Parathyroid adenoma (tissue), 2 donors: ENCODE measurements at regions not wholly inside any gene's neighbourhood (a gene's known extent, or its start where the extent isn't known, plus 50 kb on each side); places are given as distances from the start of the nearest gene placed in this dataset.

Experiments
- H2AFZ ChIP-seq: fragments of 300-600 bp; sonication (generic); one replicate; pipeline ENCODE4 v1.7.0; 2017; ENCODE audit warnings: antibody characterized with exemption, mild to moderate bottlenecking
- H3K27ac ChIP-seq: fragments of 300-600 bp; sonication (generic); one replicate; pipeline ENCODE4 v1.7.0; 2017
- H3K27me3 ChIP-seq: fragments of 300-600 bp; sonication (generic); one replicate; pipeline ENCODE4 v1.7.0; 2017; ENCODE audit warnings: low read length; ENCODE audit not compliant: control insufficient read depth, insufficient read depth
- H3K36me3 ChIP-seq: fragments of 300-600 bp; sonication (generic); one replicate; pipeline ENCODE4 v1.7.0; 2017; ENCODE audit warnings: low read length; ENCODE audit not compliant: control insufficient read depth, insufficient read depth
- H3K4me1 ChIP-seq: fragments of 300-600 bp; sonication (generic); one replicate; pipeline ENCODE4 v1.7.0; 2017; ENCODE audit warnings: control low read depth
- H3K4me2 ChIP-seq: fragments of 300-600 bp; sonication (generic); one replicate; pipeline ENCODE4 v1.7.0; 2017; ENCODE audit warnings: low read length
- H3K4me3 ChIP-seq: fragments of 300-600 bp; sonication (generic); one replicate; pipeline ENCODE4 v1.7.0; 2017; ENCODE audit warnings: low read depth, low read length
- H3K79me2 ChIP-seq: fragments of 300-600 bp; sonication (generic); one replicate; pipeline ENCODE4 v1.7.0; 2017; ENCODE audit warnings: control low read depth
- H3K9ac ChIP-seq: fragments of 300-600 bp; sonication (generic); one replicate; pipeline ENCODE4 v1.7.0; 2017; ENCODE audit warnings: mild to moderate bottlenecking
- H3K9me3 ChIP-seq: fragments of 300-600 bp; sonication (generic); one replicate; pipeline ENCODE4 v1.7.0; 2017; ENCODE audit warnings: low read length; ENCODE audit not compliant: control insufficient read depth
- CTCF ChIP-seq: fragments of 300-600 bp; sonication (generic); IDR thresholded peaks from one replicate; pipeline ENCODE4 v1.7.0; 2017; ENCODE audit warnings: antibody characterized with exemption, mild to moderate bottlenecking
- donor health status: primary hyperparathyroidism.

DNA sequence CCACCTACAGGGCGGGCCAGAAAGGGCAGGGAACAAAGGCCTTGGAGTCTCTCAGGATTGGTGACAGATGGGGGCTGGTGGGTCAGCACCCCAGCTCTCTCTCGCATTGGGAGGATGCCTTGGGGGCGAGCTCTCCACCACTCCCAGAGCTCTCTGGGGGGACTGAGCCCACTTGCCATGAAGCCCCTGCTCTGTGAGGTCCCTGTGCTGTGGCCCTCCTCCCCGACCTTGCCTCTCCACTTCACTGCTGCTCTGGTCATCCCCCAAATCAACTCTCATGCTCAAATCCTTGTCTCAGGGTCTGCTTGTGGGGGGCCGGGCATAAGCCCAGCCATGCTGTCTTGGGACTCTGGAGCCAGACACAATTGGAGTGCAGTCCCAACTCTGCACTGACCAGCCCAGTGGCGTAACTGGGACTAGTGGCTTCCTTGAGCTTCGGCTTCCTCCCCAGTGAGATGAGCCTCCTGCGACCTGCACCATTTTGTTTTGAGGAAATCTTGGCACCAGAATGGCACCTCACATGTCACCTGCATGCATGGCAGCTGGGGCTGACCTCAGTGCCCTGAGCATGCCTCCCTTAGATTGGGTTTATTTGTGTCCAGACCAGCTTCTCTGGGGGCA is 184.5 kb downstream of the IRF8 start:
- no peak overlapping the region for H3K4me2 ChIP-seq
- no peaks in the 10 kb centered on the region for H3K4me1 ChIP-seq
- no peak overlapping the region for H2AFZ ChIP-seq
- no peaks in the 10 kb centered on the region for H3K27me3 ChIP-seq
- no peaks in the 10 kb centered on the region for H3K79me2 ChIP-seq
- no peak overlapping the region for H3K27ac ChIP-seq
- H3K9me3 ChIP-seq = no peaks in the 10 kb centered on the region
- no peak for TF ChIP-seq CTCF
- no peak overlapping the region for H3K9ac ChIP-seq
- H3K36me3 ChIP-seq = no peaks in the 10 kb centered on the region
- H3K4me3 ChIP-seq = no peak overlapping the region

- Histone ChIP-seq H3K4me1 (no peaks in the 10 kb centered on the region), H3K79me2 (no peaks in the 10 kb centered on the region), H3K9ac (no peak overlapping the region), H3K4me2 (no peak overlapping the region), H3K27me3 (no peaks in the 10 kb centered on the region), H3K9me3 (no peaks in the 10 kb centered on the region), H2AFZ (no peak overlapping the region), H3K4me3 (no peak overlapping the region), H3K27ac (no peak overlapping the region), H3K36me3 (no peaks in the 10 kb centered on the region)
- TF ChIP-seq CTCF = no peak
These were observed 186.2 kb downstream of the IRF8 start for GRCh38 chr16:86085161-86085611.

- no peaks in the 10 kb centered on the region for H3K9me3 ChIP-seq
- H3K27me3 ChIP-seq = no peaks in the 10 kb centered on the region
- H2AFZ ChIP-seq = no peak overlapping the region
- H3K79me2 ChIP-seq = no peaks in the 10 kb centered on the region
- H3K4me2 ChIP-seq = no peak overlapping the region
- no peaks in the 10 kb centered on the region for H3K36me3 ChIP-seq
- no peaks in the 10 kb centered on the region for H3K4me1 ChIP-seq
- H3K9ac ChIP-seq = no peak overlapping the region
- TF ChIP-seq CTCF = no peak
- H3K4me3 ChIP-seq = no peak overlapping the region
- H3K27ac ChIP-seq = no peak overlapping the region
These were observed 186.8 kb downstream of the IRF8 start for GRCh38 chr16:86085795-86086194.

- no peak overlapping the region for H3K4me3 ChIP-seq
- TF ChIP-seq CTCF = no peak
- H3K79me2 ChIP-seq = no peaks in the 10 kb centered on the region
These were observed 187.5 kb downstream of the IRF8 start for GRCh38 chr16:86086471-86086870.

More at GRCh38 chr16:86086471-86086870, 187.5 kb downstream of the IRF8 start:
- H3K36me3 ChIP-seq = no peaks in the 10 kb centered on the region
- H3K27ac ChIP-seq = no peak overlapping the region
- H3K9me3 ChIP-seq = no peaks in the 10 kb centered on the region
- H3K9ac ChIP-seq = no peak overlapping the region
- no peak overlapping the region for H3K4me2 ChIP-seq
- H2AFZ ChIP-seq = no peak overlapping the region
- H3K27me3 ChIP-seq = no peaks in the 10 kb centered on the region
- no peaks in the 10 kb centered on the region for H3K4me1 ChIP-seq
